ENCODE measurements at regions not wholly inside any gene's neighbourhood (a gene's known extent, or its start where the extent isn't known, plus 50 kb on each side); places are given as distances from the start of the nearest gene placed in this dataset.
"Not testable (repeated sequence)": the region's sequence is repeated elsewhere in the genome, so short reads cannot be mapped to it uniquely, and the experiment has no call there.

DNA sequence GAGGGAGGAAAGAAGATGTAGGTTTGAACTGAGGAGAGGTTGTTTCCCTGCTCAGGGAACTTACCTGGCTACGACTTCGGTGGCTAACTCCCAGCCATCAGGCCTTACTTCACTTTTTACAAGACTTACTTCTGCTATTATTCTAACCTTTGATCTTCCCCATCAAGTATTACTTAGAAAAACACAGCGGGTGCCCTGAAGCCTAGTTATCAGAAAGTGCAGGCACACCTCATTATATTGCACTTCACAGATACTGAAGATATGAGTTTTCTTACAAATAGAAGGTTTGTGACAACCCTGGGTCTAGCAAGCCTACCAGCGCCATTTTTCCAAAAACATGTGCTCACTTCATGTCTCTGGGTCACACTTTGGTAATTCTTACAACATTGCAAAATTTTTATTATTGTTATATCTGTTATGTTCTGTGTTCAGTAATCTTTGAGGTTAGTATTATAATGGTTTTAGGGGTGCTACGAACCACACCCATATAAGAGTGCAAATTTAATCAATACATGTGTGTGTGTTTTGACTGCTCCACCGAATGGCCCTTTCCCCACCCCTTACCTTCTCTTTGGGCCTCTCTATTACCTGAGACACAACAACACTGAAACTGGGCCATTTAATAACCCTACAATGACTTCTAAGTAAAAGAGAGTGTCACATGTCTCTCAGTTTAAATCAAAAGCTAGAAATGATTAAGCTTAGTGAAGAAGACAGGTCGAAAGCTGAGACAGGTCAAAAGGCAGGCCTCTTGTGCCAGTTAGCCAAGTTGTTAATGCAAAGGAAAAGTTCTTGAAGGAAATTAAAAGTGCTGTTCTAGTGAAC is 2102.7 kb upstream of the WWC1 start:
- no peak for DNase-seq (ENCODE audit: low read depth)

DNA sequence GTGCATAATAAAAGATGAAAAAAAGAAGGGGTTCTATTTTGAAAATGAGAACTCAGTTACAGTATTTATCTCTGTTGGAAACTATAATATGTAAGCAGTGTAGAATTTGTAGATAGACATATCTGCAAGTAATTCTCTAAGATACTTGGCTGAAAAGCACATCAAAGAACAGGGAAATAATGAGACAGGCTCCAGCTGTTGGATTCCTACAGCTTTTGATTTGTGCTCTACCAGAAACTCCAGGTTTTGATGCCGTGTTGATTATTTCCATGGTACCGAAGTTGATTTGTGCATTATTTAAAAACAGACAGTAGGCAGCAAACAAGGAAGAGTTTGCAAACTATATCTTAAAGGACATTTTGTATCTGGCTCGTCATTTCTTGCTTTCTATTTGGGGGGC is 2098.7 kb upstream of the WWC1 start:
- no peak for DNase-seq (ENCODE audit: low read depth)

DNA sequence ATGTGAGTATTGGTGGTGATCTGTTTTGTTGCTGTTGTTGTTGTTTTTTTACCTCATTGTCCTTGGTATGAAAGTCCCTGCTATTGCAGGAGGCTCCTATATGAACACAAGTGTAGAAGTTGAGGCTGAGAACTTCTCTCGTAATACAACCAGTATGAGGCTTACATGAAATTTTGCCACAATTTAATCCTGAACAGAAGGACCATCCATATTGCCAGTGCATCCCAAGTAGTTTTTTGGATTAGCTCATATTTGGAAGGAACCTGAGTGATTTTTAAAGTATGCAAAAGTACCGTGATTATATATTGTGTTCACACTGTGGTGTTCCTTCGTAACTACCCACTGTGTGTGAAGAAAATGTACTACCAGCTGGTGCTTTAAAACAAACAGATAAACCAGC is 2095.5 kb upstream of the WWC1 start:
- DNase-seq (ENCODE audit: low read depth), result no peak

DNA sequence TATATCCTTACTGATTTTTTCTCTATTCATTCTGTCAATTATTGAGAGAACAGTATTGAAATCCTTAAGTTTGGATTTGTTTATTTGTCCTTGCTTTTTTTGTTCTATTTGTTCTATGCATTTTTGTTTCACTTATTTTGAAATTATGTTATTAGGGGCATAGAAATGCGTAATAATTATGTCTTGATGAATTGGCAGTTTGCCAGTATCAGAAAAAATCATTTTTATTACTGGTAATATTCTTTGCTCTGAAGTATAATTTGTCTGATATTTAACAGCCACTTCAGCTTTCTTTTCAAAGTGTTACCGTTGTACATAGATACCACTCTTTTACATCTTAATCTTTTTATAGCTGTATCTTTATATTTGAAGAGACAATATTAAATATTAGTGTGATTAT is 2090.9 kb upstream of the WWC1 start:
- DNase-seq (ENCODE audit: low read depth), result no peak

DNA sequence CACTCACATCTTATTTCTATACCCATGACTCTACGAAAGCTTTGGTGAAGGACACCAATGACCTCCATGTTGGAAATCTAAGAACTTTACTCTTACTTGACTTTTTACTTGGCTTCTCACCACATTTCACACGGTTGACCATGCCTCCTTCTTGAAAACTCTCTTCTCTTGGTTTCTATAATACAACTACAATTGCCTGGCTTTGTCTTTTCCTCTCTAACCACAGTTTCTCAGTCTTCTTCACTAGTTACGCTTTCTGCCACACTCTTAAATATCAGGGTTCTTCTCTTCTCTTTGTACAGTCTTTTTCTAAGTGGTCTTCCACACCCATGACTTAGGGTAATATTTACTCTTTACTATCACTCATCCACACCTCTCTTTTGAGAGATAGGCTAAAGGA is 2079.8 kb upstream of the WWC1 start:
- no peak for DNase-seq (ENCODE audit: low read depth)

DNA sequence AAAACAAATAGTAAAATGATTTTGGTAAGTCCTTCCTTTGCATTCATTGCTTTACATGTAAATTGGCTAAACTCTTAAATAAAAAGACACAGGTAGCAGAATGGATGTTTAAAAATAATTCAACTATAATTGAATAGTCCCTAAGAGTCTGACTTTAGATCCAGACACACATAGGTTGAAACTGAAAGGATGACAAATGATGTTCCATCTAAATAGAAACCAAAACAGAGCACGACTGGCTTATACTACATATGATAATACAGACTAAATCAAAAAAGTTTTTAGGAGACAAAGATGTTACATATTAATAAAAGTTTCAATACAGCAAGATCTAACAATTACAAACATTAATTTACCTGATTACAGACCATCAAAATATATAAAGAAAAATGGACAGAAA is 2055.1 kb upstream of the WWC1 start:
- DNase-seq (ENCODE audit: low read depth), result no peak

DNA sequence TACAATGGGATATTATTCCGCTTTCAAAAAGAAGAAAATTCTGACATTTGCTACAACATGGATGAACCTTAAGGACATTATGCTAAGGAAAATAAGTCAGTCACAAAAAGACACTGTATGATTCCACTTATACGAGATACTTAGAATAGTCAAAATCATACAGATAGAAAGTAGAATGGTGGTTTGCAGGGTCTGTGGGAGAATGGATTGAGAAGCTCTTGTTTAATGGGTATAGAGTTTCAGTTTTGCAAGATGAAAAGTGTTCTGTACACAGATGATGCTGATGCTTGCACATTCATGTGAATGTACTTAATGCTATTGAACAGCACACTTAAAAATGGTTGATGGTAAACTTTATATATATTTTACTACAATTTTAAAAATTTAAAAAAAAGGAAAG is 2050.7 kb upstream of the WWC1 start:
- no peak for DNase-seq (ENCODE audit: low read depth)

DNA sequence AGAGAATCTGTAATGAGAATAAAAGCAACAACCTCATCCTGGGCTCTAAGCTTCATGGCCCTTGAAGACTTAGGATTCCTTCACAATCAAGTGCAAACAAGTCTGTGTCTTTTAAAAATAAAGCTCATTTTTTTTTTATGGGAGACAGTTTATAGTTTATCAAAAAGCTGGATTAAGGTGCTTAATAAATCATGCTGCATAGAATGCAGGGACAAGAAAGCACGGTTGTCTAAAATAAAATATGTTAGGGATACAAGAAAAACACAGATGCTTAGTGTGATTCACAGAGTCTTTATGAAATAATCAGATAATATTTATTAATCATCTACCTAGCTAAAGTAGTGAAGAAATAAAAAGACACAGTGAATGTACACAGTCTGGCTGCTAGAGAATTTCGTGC is 2045.9 kb upstream of the WWC1 start:
- DNase-seq (ENCODE audit: low read depth), result no peak

DNA sequence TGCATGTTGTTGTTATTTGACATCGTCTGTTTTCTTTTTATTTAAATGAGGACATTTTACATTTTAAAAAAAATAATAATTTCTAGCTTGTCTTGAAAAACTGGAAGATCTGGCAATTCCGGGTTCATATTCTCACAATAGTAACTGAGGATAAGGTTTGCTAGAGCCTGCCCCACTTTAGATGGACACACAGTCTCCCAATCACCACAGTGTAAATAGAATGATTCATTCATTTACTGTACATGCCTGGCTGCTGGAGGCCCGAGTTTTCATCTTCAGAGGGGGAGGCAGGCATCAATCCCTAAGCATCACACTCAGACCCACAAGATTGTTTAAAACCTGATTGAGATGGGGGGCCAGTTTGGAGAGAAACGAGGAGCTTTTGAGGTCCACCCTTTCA is 2039.7 kb upstream of the WWC1 start:
- DNase-seq (ENCODE audit: low read depth), result no peak

DNA sequence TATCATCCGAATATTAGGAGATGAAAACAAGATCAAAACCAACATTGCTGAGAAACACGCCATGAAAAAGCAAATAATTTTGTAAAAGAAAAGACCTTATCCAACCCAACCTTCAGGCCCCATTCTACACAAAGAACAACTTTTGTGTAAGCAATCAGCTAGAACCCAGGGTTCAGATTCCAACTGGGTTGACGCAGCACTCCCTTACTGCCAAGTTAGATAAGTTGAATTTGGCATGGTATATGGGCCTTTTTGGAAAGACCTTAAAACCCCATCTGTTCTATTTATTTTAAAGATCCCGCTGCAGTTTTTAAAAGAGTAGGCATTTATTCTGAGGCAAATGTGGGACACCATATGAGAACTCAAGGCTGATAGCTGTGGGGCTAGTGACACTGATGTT is 2033.8 kb upstream of the WWC1 start:
- no peak for DNase-seq (ENCODE audit: low read depth)

DNA sequence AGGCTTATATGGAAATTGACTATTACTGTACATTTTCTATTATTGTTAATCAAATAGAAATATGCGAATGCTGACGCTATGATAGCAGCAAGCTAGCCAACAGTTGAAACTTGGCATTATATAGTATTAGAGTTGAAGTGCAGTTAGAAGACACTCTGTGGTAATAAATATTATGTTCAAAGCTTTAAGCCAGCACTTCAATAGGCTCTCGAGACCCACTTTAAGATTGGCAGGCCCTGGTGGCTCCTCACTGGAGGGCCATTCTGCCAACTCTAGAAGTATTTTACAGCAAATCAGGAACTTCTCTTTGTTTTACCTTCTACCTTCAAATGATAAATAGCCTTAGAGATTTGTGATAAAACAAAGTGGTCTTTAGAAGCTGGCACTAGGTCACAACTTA is 2029.0 kb upstream of the WWC1 start:
- DNase-seq (ENCODE audit: low read depth), result no peak

DNA sequence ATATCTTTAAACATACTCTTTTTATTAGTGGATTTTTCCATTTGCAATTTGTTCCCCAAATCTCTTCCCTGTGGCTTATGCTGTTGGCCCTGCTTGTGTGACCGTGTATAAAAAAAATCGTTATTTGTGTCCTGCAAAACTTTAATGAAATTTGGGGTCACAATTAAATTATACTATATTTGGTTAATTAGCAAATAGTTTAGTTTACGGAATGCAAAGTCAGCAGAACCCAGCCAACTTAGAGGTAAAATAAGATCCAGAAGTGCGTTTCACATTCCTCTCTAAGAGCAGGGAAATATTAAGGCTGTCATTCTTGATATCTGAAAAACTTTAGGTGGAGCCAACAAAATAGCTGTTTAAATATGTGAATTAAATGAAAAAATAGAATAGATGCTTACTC is 2023.5 kb upstream of the WWC1 start:
- DNase-seq (ENCODE audit: low read depth), result no peak

DNA sequence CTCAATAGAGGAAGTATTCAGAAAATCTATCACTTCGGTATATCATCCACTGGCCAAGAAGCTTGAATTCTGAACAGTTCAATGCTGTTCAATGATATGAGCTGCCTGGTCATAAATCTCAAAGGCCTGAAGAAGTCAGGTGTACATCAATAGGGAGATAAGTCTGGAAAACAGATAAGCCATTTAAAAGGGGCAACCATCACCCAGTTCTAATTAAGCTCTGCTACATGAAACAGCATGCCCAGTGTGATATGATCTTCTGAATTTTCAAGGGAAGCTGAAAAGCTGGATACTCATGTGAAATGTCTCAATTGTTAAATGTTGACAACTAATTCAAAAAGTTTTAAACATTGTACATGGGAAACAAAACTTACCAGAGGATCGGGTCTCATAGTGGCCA is 2020.7 kb upstream of the WWC1 start:
- no peak for DNase-seq (ENCODE audit: low read depth)

DNA sequence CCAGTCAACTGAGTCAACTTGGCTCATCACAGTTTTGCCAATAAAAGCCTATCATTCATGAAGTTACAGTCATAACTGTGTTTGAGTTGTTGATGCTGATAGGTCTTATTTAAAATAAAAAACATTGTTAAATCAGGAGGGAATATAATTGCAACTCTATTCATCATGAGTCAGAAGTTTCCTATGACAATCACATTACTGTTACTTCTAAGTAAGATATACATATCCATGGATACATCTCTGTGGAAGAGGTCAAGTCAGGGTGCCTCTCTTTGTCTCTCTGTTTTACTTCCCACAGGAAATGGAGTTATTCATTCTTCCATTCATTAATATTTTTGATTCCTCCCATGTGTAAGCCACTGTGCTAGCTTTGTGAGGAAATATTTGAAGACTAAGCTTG is 2015.4 kb upstream of the WWC1 start:
- no peak for DNase-seq (ENCODE audit: low read depth)

DNA sequence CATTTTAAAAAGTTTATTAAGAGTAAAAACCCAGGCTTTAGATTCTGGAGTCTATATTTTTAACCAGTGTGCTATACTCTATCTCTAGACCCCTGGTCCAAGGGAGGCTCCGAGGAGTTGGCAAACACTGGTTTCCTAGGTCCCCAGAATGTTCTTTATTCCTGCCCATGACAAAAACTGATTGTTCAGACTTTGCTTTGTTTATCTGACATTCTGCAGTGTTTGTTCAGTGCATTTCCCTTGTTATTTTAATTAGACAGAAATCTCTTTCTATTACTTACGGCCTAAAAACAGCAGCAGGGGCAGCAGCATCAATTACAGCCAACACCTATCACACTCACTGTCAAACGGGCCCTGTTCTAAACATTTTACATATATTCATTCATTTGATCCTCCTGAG is 2011.6 kb upstream of the WWC1 start:
- no peak for DNase-seq (ENCODE audit: low read depth)

DNA sequence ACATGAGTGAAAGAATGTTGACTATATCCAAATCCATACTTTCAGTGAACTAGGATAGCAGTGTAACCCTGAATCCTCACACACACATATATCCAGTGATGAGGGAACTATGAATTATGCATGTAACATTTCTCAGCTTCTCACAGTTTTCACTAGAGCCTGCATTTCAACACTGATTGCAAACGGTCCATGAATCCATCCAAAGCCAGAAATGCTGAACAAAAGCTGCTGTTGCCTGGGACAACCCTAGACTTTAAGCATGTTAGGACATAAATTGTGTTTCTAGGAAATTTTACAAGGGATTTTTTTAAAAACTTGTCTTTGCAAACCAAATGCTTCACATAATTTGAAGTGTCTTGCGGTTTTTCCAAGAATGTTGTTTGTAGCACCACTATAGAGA is 2010.0 kb upstream of the WWC1 start:
- DNase-seq (ENCODE audit: low read depth), result no peak

DNA sequence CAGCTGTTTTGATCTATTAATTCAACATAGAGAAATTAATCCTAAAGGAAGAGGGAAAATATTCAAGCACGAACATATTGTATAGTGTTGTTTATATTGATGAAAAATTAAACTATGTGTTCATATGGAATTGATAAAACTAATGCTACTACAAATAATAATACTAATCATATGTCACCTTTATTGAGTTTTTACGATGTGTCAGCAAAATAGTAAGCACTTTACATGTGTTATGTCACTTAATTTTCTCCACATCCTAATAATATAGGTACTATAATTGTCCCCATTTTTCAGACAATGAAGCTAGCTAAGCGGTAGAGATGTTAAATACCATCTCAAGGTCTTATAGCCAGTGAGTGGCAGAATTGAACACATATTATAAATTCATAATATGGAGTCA is 2008.5 kb upstream of the WWC1 start:
- DNase-seq (ENCODE audit: low read depth), result no peak

DNA sequence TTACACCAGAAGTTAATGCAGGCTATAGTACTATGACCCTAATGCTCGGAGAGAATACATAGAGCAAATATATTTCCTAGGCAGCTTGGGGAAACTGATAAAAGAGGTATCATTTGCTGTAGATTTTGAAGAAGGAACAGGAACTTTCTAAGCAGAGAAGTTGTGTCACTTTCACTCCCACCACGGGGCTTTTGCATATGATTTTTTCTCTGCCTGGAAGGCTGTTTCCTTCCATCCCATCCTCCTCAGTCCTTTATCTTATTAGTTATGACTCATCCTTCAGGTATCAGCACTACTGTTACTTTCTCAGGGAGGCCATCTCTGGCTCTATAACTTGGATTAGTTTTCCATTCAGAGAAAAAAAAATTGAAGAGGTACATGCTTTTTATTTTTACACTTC is 2006.1 kb upstream of the WWC1 start:
- DNase-seq (ENCODE audit: low read depth), result no peak

DNA sequence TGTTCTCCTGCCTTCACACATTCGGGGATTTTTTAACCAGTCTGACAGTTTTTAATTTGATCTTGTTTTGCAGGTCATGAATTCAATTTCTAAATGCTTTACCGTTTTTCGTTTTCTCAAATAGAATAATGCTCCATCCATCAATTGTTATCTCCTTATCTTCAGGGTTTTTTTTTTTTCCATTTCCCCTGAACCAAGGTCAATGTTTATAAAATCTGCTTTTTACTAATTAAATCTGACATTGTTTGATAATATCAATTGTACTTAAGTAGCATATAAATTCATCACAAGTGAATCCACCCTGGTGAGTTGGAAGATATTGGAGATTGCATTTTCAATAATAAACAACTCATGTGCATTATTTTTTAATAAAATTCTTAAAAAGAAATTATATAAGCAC is 2004.6 kb upstream of the WWC1 start:
- no peak for DNase-seq (ENCODE audit: low read depth)

DNA sequence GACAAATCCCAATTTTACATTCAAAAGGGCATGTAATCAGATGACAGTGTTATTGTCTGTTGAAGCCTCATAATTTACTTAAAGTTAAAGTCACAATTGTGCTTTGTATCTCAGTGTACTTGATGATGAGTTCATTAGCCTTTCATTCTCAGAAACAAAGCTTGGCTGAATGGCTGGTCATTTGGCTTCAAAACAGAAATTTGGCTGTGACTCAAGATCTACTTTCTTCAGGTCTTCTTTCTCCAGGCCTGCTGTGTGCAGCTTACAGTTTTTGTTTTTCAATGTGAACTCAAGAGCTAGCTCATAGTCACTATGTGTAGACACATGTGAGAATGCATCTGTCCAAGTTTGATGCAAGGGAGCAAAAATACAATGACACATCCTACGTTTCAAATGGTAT is 2003.6 kb upstream of the WWC1 start:
- DNase-seq (ENCODE audit: low read depth), result no peak

DNA sequence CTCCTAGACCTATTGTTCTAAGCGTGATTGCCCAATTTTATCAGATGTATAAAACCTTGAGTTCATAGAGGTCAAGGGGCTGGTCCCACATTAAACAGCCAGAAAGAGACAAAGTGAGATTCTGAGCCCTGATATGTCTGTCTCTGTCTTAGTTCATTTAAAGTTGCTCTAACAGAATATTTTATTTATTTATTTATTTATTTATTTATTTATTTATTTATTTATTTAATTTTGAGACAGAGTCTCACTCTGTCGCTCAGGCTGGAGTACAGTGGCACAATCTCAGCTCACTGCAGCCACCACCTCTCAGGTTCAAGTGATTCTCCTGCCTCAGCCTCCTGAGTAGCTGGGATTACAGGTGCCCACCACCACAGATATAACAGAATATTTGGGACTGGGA is 1999.6 kb upstream of the WWC1 start:
- not testable (repeated sequence) for DNase-seq (ENCODE audit: low read depth)

DNA sequence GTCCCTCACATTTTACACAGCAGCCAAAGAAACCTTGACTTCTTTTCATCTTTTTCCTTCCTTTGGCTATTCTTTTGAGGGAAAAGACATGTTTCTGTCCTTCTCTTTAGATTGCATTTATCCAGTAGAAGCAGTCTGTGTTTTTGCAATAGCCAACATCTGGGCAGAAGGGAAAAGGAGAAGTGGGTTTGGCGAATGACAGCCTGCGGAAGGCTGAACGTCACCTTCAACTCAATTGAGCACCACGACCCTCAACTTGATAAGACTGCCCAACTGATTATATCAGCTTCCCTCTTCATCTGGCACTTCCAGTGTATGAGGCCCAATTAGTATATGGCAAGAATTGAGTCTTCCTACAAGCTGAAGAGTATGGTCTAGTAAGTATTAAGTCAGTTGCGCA is 1997.6 kb upstream of the WWC1 start:
- no peak for DNase-seq (ENCODE audit: low read depth)

DNA sequence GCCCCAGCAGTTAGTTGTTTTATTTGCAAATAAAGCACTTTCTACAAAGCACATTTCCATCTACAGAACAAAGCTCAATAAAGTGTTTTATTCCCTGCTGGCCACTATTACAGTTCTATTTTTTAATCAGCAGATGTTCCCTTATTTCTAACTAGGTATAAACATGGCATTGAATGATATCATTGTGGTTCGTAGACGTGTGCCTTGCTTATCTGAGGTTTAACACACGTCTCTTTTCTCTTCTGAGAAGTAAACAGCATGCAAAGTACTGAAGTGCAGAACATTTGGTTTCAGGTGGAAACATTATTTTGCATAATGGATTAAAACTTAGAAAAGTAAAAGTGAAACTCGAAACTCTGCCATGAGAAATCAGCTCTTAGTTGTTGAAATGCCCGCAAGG is 1989.3 kb upstream of the WWC1 start:
- no peak for DNase-seq (ENCODE audit: low read depth)

DNA sequence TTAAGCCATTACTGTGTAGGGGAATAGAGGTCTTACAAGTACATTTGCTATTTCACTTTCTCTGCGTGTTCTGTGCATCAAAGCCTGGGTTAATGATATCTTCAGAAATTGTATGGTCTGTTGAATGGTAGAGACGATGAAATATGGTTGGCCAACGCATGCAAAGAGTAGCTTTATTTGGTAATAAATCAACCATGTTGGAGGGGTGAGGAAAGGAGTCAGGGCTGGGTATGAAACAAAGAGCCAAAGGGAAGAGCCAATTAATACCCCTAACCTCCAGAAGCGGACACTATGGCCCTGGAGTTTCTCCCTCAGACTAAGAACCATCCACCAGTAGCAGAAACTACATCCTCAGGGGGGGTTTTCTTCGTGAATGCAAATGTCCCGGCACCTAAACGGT is 1974.0 kb upstream of the WWC1 start:
- no peak for DNase-seq (ENCODE audit: low read depth)

Measured in stimulated activated CD8-positive, alpha-beta memory T cell treated with anti-CD3 and anti-CD28 coated beads, Interleukin-15, amount 100 ng/mL, for 1 hour (primary cell).